K562 (cell line): ENCODE measurements at regions not wholly inside any gene's neighbourhood (a gene's known extent, or its start where the extent isn't known, plus 50 kb on each side); places are given as distances from the start of the nearest gene placed in this dataset.
"Not testable (repeated sequence)": the region's sequence is repeated elsewhere in the genome, so short reads cannot be mapped to it uniquely, and the experiment has no call there.

Experiments
- ATAC-seq: fragments of 200-7000 bp; cut with Tn5 transposase; 3 replicates; pipeline ENCODE4 v1.9.1; 2020; ENCODE audit warnings: moderate library complexity
- BruUV-seq: library from RNA; stranded (reverse); fragments of 400-500 nt; replicated peaks from 2 replicates; lab custom pipeline; 2021; lab: Mats Ljungman, UMichigan
- CTCF ChIA-PET: fragments of 300-600 bp; formaldehyde crosslinking; extraction: SDS; loops from one replicate; lab custom pipeline; 2021; ENCODE audit warnings: low intra/inter-chr PET ratio; lab: Yijun Ruan, JAX
- POLR2A ChIA-PET: fragments of 300-600, 350-650 bp; sonication (Branson Sonifier 250); formaldehyde crosslinking; extraction: SDS; loops from one replicate; lab custom pipeline; 2021; ENCODE audit warnings: antibody characterized with exemption, inconsistent platforms; lab: Yijun Ruan, JAX
- DNase-seq, 4 experiments: peaks; one replicate each; pipeline versions ENCODE4 v3.0.0 to v3.0.0-alpha.2; 2011 to 2018; ENCODE audit warnings: low spot score in 3 of 4, mixed read lengths in 3 of 4; ENCODE audit errors: extremely low read depth in 1 of 4
- FAIRE-seq: peaks from 2 replicates; lab custom pipeline; 2011; peaks lifted over from hg19 to GRCh38; lab: Jason Lieb, UNC
- H2AFZ ChIP-seq: 2 replicates; pipeline ENCODE4 v1.6.0; 2011; ENCODE audit warnings: low read depth, low read length, control low read depth, inconsistent platforms
- H3K27ac ChIP-seq: fragments of 200-600 bp; 3 replicates; pipeline ENCODE4 v1.8.0; 2011; ENCODE audit warnings: low read depth, mild to moderate bottlenecking, control low read depth, inconsistent platforms, low read length, moderate library complexity, mixed read lengths; ENCODE audit errors: extremely low read depth
- H3K27me3 ChIP-seq, 2 experiments: fragments of 300-600 bp in 1 of 2; 2 replicates in 1 of 2; 3 replicates in 1 of 2; pipeline versions ENCODE4 v1.6.0 to v1.8.0; 2011; ENCODE audit warnings: inconsistent platforms in 2 of 2, low read length in 2 of 2, mild to moderate bottlenecking in 1 of 2, mixed read lengths in 1 of 2, moderate library complexity in 1 of 2; ENCODE audit not compliant: control insufficient read depth in 2 of 2, insufficient read depth in 2 of 2
- H3K36me3 ChIP-seq: fragments of 300-600 bp; 3 replicates; pipeline ENCODE4 v1.8.0; 2011; ENCODE audit warnings: mild to moderate bottlenecking, low read length, inconsistent platforms; ENCODE audit not compliant: control insufficient read depth, insufficient read depth
- H3K4me1 ChIP-seq, 2 experiments: fragments of 200-600 bp in 1 of 2; replicated peaks in 1 of 2; 2 replicates in 1 of 2; 3 replicates in 1 of 2; pipeline versions ENCODE4 v1.5.1 to v1.8.0; 2011; ENCODE audit warnings: inconsistent platforms in 2 of 2, low read length in 2 of 2, mild to moderate bottlenecking in 1 of 2, mixed read lengths in 1 of 2, moderate library complexity in 1 of 2; ENCODE audit not compliant: control insufficient read depth in 2 of 2, insufficient read depth in 2 of 2
- H3K4me2 ChIP-seq: 2 replicates; pipeline ENCODE4 v1.6.1; 2011; ENCODE audit warnings: low read length, control low read depth, inconsistent platforms, mixed read lengths; ENCODE audit not compliant: insufficient read depth
- H3K4me3 ChIP-seq: fragments of 200-600 bp; sonication (generic), shearing (Covaris generic); 2 replicates; pipeline ENCODE4 v1.5.1; 2016; ENCODE audit warnings: control low read depth, inconsistent platforms
- H3K79me2 ChIP-seq: fragments of 200-600 bp; 3 replicates; pipeline ENCODE4 v1.8.0; 2011; ENCODE audit warnings: low read length, inconsistent platforms; ENCODE audit not compliant: control insufficient read depth, insufficient read depth
- H3K9ac ChIP-seq, 2 experiments: 2 replicates each; pipeline versions ENCODE4 v1.6.0 to v1.6.1; 2011; ENCODE audit warnings: low read depth in 2 of 2, low read length in 2 of 2, control low read depth in 1 of 2, inconsistent platforms in 1 of 2, mild to moderate bottlenecking in 1 of 2, mixed read lengths in 1 of 2; ENCODE audit not compliant: insufficient read depth in 1 of 2
- H3K9me1 ChIP-seq: one replicate; pipeline ENCODE4 v1.6.0; 2011; ENCODE audit warnings: inconsistent platforms, mild to moderate bottlenecking, low read length, moderate library complexity; ENCODE audit not compliant: control insufficient read depth, insufficient read depth
- H3K9me3 ChIP-seq: replicated peaks from 2 replicates; pipeline ENCODE4 v1.5.1; 2011; ENCODE audit warnings: low read depth, low read length, inconsistent platforms; ENCODE audit not compliant: control insufficient read depth, insufficient read depth
- H4K20me1 ChIP-seq: replicated peaks from 2 replicates; pipeline ENCODE4 v1.6.1; 2011; ENCODE audit warnings: low read length, inconsistent platforms, mixed read lengths; ENCODE audit not compliant: control insufficient read depth, insufficient read depth
- ARID2 ChIP-seq: fragments of 450-650 bp; IDR thresholded peaks from 2 replicates; pipeline ENCODE4 v1.6.1; 2017; ENCODE audit warnings: antibody characterized with exemption, mild to moderate bottlenecking
- ELF1 ChIP-seq: fragments of 200-800 bp; sonication (Bioruptor generic); IDR thresholded peaks from 2 replicates; pipeline ENCODE4 v1.6.1; 2016; ENCODE audit warnings: missing genetic modification characterization, missing compliant biosample characterization
- ETS1 ChIP-seq: conservative IDR thresholded peaks from 2 replicates; pipeline ENCODE4 v1.6.1; 2011; ENCODE audit warnings: low read depth, mild to moderate bottlenecking, low read length; ENCODE audit not compliant: control insufficient read depth
- GTF2F1 ChIP-seq: IDR thresholded peaks from 2 replicates; pipeline ENCODE4 v1.6.1; 2011; ENCODE audit warnings: low read depth, low read length, improper control_type of control experiment
- HOXB6 ChIP-seq: fragments of 250-450 bp; sonication (Bioruptor Pico); IDR thresholded peaks from 2 replicates; pipeline ENCODE4 v1.5.1; 2022; ENCODE audit warnings: mild to moderate bottlenecking, borderline replicate concordance
- MCM7 ChIP-seq, 2 experiments: fragments of 450-650 bp; IDR thresholded peaks; 2 replicates each; pipeline ENCODE4 v1.6.1; 2016 to 2018
- MTA2 ChIP-seq: fragments of 450-650 bp; IDR thresholded peaks from 2 replicates; pipeline ENCODE4 v1.6.1; 2016; ENCODE audit warnings: low read depth
- OTX1 ChIP-seq: fragments of 450-650 bp; formaldehyde crosslinking; IDR thresholded peaks from 2 replicates; pipeline ENCODE4 v1.4.0; 2022; ENCODE audit warnings: mild to moderate bottlenecking
- PHB ChIP-seq: fragments of 250-450 bp; sonication (Bioruptor Pico); IDR thresholded peaks from 2 replicates; pipeline ENCODE4 v1.5.0; 2021
- PHF21A ChIP-seq: fragments of 450-650 bp; IDR thresholded peaks from 2 replicates; pipeline ENCODE4 v1.6.1; 2017; ENCODE audit warnings: low read depth, borderline replicate concordance
- RBFOX2 ChIP-seq: fragments of 200-400 bp; formaldehyde crosslinking; IDR thresholded peaks from 2 replicates; pipeline ENCODE4 v1.6.1; 2017; ENCODE audit warnings: low read depth, mild to moderate bottlenecking, low read length, moderate library complexity
- RBM14 ChIP-seq: fragments of 200-400 bp; formaldehyde crosslinking; IDR thresholded peaks from 2 replicates; pipeline ENCODE4 v1.6.1; 2018; ENCODE audit warnings: low read depth, mild to moderate bottlenecking, low read length, moderate library complexity, borderline replicate concordance; ENCODE audit not compliant: insufficient read depth
- SAFB2 ChIP-seq: fragments of 200-400 bp; formaldehyde crosslinking; IDR thresholded peaks from 2 replicates; pipeline ENCODE4 v1.6.1; 2018; ENCODE audit warnings: borderline replicate concordance, low read length, low read depth, moderate library complexity; ENCODE audit not compliant: severe bottlenecking
- SETDB1 ChIP-seq: IDR thresholded peaks from one replicate; pipeline ENCODE4 v1.6.1; 2012; ENCODE audit warnings: low read length, control low read depth, inconsistent platforms
- ZNF512 ChIP-seq: IDR thresholded peaks from 2 replicates; pipeline ENCODE4 v1.6.1; 2016; ENCODE audit warnings: missing genetic modification characterization, missing compliant biosample characterization
- ZNF707 ChIP-seq: fragments of 250-450 bp; sonication (Bioruptor Pico); conservative IDR thresholded peaks from 2 replicates; pipeline ENCODE4 v1.8.0; 2022; ENCODE audit warnings: inconsistent platforms, mild to moderate bottlenecking, moderate library complexity
- ZNF76 ChIP-seq: fragments of 250-450 bp; sonication (Bioruptor Pico); IDR thresholded peaks from 2 replicates; pipeline ENCODE4 v1.4.0; 2020; ENCODE audit warnings: mild to moderate bottlenecking, moderate library complexity, borderline replicate concordance
- WGBS: fragments of 100-300 bp; shearing (Covaris generic); methylation state at CpG from one replicate; pipeline ENCODE4 v1.1.6; 2016; ENCODE audit warnings: low coverage, mixed read lengths; ENCODE audit not compliant: insufficient coverage; ENCODE audit errors: missing lambda C conversion rate; 5-methylcytosine and 5-hydroxymethylcytosine counted together
- in situ Hi-C: fragments of 300-500 bp; cut with MboI; formaldehyde crosslinking; loops from 4 replicates; pipeline ENCODE4 v1.15.0; 2018; ENCODE audit warnings: inconsistent platforms, mixed read lengths
- intact Hi-C: fragments of 100-400 bp; cut with micrococcal nuclease; formaldehyde crosslinking; loops from 2 replicates; pipeline ENCODE4 v1.14.2; 2022

- H3K27ac ChIP-seq: no peak overlapping the region
- no peak for TF ChIP-seq SAFB2
- TF ChIP-seq PHB (CRISPR knock-in tag): no peak
- TF ChIP-seq ZNF707 (CRISPR knock-in tag): no peak
- no peak for TF ChIP-seq ELF1 (tag)
- no peak for TF ChIP-seq GTF2F1
- no peak for TF ChIP-seq ZNF512 (tag)
- no peak for TF ChIP-seq MTA2
- no peak for TF ChIP-seq OTX1 (CRISPR knock-in tag)
- TF ChIP-seq RBM14: no peak
- no peak for TF ChIP-seq PHF21A
- no peak for TF ChIP-seq ZNF76 (CRISPR knock-in tag)
- no peak for TF ChIP-seq ARID2
- TF ChIP-seq ETS1: no peak
- TF ChIP-seq SETDB1: no peak
- TF ChIP-seq MCM7 (IDR thresholded peaks at IDR 0.05): no peak
- no peak for TF ChIP-seq RBFOX2
- TF ChIP-seq HOXB6 (CRISPR knock-in tag): no peak
- H3K4me3 ChIP-seq: no peak overlapping the region
- no peaks in the 10 kb centered on the region for H3K9me3 ChIP-seq
- ATAC-seq (no peak), DNase-seq (no peak), FAIRE-seq (no peak)
- H3K27me3 ChIP-seq: no peaks in the 10 kb centered on the region
- no peaks in the 10 kb centered on the region for H3K36me3 ChIP-seq
- H3K9ac ChIP-seq: no peak overlapping the region
- H3K79me2 ChIP-seq: no peaks in the 10 kb centered on the region
- intact Hi-C loops (no loop called here), in situ Hi-C loops (no loop called here)
- H3K4me1 ChIP-seq: no peaks in the 10 kb centered on the region
- H3K9me1 ChIP-seq: no peaks in the 10 kb centered on the region
- CTCF ChIA-PET: no interaction called here
- no peak overlapping the region for H3K4me2 ChIP-seq
- no peak overlapping the region for H2AFZ ChIP-seq
- no TSS peak for BruUV-seq
- POLR2A ChIA-PET: no interaction called here
- WGBS: 0% methylated on average over 1 of the region's 1 CpG
- H4K20me1 ChIP-seq: no peaks in the 10 kb centered on the region
Observed at GRCh38 chr3:144968750-144969350, 997.2 kb downstream of the DIPK2A start.

GRCh38 chr3:144984481-144984880, 1012.9 kb downstream of the DIPK2A start:
- H2AFZ ChIP-seq, H3K9ac ChIP-seq, ATAC-seq, DNase-seq, H3K79me2 ChIP-seq, H3K27me3 ChIP-seq, H3K27ac ChIP-seq, H3K4me1 ChIP-seq, H3K9me3 ChIP-seq, H4K20me1 ChIP-seq, intact Hi-C loops, H3K4me3 ChIP-seq, FAIRE-seq, H3K4me2 ChIP-seq, BruUV-seq, H3K9me1 ChIP-seq, H3K36me3 ChIP-seq, POLR2A ChIA-PET, in situ Hi-C loops, CTCF ChIA-PET: not testable (repeated sequence)
- 7% methylated on average over 7 of the region's 7 CpGs for WGBS
